ENCODE measurements at regions not wholly inside any gene's neighbourhood (a gene's known extent, or its start where the extent isn't known, plus 50 kb on each side); places are given as distances from the start of the nearest gene placed in this dataset.
"Not testable (repeated sequence)": the region's sequence is repeated elsewhere in the genome, so short reads cannot be mapped to it uniquely, and the experiment has no call there.

DNA sequence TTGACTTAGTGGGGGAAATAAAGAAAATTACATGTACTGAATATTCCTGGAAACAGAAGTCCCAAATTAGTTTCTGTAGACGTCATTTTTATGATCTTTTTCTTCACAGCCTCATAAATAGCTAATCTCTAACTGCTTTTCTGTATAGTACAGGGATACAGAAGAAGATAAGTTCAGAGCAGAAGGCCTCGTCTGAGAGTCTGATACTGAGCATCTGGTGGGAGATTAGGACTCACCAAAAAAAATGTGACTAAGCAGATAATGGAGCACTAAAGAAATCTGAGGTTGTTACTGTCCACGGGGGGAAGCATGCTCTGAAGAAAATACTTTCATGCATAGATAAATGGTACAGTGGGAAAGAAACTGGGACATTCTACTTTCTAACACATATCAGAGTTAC, 115.3 kb upstream of the TRPC5 start:
- 30 to 38% (median 33%) methylated on average over 3 of the region's 3 CpGs for WGBS, 4 donors
- TF ChIP-seq POLR2A (IDR thresholded peaks at IDR 0.05), result no peak
- TF ChIP-seq, protein P1, sequence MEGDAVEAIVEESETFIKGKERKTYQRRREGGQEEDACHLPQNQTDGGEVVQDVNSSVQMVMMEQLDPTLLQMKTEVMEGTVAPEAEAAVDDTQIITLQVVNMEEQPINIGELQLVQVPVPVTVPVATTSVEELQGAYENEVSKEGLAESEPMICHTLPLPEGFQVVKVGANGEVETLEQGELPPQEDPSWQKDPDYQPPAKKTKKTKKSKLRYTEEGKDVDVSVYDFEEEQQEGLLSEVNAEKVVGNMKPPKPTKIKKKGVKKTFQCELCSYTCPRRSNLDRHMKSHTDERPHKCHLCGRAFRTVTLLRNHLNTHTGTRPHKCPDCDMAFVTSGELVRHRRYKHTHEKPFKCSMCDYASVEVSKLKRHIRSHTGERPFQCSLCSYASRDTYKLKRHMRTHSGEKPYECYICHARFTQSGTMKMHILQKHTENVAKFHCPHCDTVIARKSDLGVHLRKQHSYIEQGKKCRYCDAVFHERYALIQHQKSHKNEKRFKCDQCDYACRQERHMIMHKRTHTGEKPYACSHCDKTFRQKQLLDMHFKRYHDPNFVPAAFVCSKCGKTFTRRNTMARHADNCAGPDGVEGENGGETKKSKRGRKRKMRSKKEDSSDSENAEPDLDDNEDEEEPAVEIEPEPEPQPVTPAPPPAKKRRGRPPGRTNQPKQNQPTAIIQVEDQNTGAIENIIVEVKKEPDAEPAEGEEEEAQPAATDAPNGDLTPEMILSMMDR (IDR thresholded peaks at IDR 0.05), result no peak

DNA sequence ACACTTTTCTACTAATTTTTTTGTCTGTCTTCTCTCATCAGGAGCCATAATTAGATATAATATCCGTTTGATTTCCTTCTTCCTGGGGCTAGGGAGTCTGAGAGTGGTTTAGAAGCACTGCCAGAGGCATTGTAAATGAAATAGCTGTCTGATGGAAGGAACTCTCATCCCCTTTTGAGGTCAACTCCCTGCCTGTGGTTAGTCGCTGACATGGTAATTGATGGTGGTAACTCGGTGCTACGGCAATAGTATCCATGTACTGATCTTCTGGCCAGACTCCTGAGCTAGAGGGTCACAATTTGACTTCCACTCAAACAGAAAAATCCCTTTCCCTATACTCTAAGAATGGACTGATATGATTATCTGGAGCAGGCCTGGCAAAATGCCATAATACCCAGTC, 108.1 kb upstream of the TRPC5 start:
- ATAC-seq, result no peak
- 47 to 57% (median 54%) methylated on average over 4 of the region's 4 CpGs for WGBS, 4 donors
- H3K27ac ChIP-seq, result no peak overlapping the region

More for the DNA sequence above, 115.3 kb upstream of the TRPC5 start:
- ATAC-seq (no peak), DNase-seq (no peak)
- Histone ChIP-seq H3K36me3 (no peaks in the 10 kb centered on the region), H3K4me3 (no peak overlapping the region), H3K27ac (no peak overlapping the region), H3K9me3 (no peaks in the 10 kb centered on the region), H3K4me1 (no peaks in the 10 kb centered on the region), H3K27me3 (peaks cover 0 to 8% (median 0%) of the 10 kb centered on the region in 9 donors)
- intact Hi-C loops (cut with DNase I), result no loop called here

DNA sequence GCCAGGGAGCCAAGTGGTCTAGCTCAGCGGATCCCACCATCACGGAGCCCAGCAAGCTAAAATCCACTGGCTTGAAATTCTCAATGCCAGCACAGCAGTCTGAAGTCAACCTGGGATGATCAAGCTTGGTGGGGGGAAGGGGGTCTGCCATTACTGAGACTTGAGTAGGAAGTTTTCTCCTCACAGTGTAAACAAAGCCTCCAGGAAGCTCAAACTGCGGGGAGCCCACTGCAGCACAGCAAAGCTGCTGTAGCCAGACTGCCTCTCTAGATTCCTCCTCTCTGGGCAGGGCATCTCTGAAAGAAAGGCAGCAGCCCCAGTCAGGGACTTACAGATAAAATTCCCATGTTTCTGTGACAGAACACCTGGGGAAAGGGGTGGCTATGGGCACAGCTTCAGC, 98.8 kb upstream of the TRPC5 start:
- H3K36me3 ChIP-seq; H3K4me1 ChIP-seq; H3K4me3 ChIP-seq; intact Hi-C loops (cut with DNase I); H3K27ac ChIP-seq; DNase-seq; H3K27me3 ChIP-seq; H3K9me3 ChIP-seq; ATAC-seq: not testable (repeated sequence)
- WGBS, 4 donors, result 0 to 84% (median 75%) methylated on average over 1 to 3 of the region's 3 CpGs

More for the DNA sequence above, 108.1 kb upstream of the TRPC5 start:
- Histone ChIP-seq H3K36me3 (no peaks in the 10 kb centered on the region), H3K4me3 (no peak overlapping the region), H3K27me3 (peaks cover 0 to 8% (median 0%) of the 10 kb centered on the region in 9 donors), H3K9me3 (no peaks in the 10 kb centered on the region), H3K4me1 (no peaks in the 10 kb centered on the region)
- intact Hi-C loops (cut with DNase I), result no loop called here
- no peak for TF ChIP-seq POLR2A (IDR thresholded peaks at IDR 0.05)
- TF ChIP-seq, protein P1 (IDR thresholded peaks at IDR 0.05), result no peak
- DNase-seq, result no peak

DNA sequence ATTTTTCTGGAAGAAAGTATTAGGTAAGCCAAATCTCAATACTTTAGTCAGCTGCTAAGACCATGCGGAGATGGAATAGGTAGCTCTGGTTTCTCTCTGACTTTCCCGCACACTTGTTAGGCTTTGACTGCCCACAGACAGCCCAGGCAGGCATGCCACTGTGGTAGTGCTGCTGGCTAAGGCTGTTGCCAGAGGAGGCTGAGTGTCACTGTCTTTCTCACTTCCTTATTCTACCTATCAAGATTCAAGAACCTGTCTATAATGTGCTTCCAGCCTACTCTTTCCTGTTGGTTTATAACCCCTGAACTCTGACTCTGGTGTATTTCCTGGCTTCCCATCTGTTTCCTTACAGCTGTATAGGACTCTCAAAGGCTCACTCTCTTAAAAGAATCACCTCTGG, 81.8 kb upstream of the TRPC5 start:
- ATAC-seq (no peak), DNase-seq (no peak)
- Histone ChIP-seq H3K9me3 (peaks cover 0 to under 1% (median 0%) of the 10 kb centered on the region in 12 donors), H3K4me3 (no peak overlapping the region), H3K27me3 (peaks cover 0 to 13% (median 0%) of the 10 kb centered on the region in 9 donors), H3K36me3 (no peaks in the 10 kb centered on the region), H3K4me1 (no peaks in the 10 kb centered on the region), H3K27ac (no peak overlapping the region)
- intact Hi-C loops (cut with DNase I), result no loop called here
- TF ChIP-seq POLR2A (IDR thresholded peaks at IDR 0.05), result no peak
- WGBS, 4 donors, result 89 to 98% (median 96%) methylated on average over 2 of the region's 2 CpGs

DNA sequence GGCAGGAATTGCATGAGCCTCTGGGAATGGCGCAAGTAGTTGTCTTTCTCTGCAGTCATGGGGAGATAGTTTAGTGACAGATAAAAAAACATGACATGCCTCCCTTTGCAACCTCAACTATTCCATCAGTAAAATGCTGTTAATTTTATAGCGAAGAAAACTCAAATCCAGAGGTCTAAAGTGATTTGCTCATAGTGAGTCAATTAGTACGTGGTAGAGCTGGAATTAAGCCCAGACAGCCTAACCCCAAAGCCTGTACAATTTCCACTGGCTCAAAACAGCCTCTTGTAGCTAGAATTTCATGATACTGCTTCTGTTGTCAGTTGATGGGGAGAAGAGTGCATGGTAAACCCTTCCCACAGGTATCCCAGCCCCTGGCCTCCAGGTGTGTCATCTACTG, 81.3 kb upstream of the TRPC5 start:
- Histone ChIP-seq H3K27ac (no peak overlapping the region), H3K4me3 (no peak overlapping the region), H3K27me3 (peaks cover 0 to 13% (median 0%) of the 10 kb centered on the region in 9 donors), H3K9me3 (no peaks in the 10 kb centered on the region), H3K36me3 (no peaks in the 10 kb centered on the region), H3K4me1 (no peaks in the 10 kb centered on the region)
- DNase-seq (no peak), ATAC-seq (no peak)
- 45 to 70% (median 58%) methylated on average over 3 of the region's 3 CpGs for WGBS, 4 donors
- intact Hi-C loops (cut with DNase I), result no loop called here
- no peak for TF ChIP-seq POLR2A (IDR thresholded peaks at IDR 0.05)
- TF ChIP-seq, protein P1 (IDR thresholded peaks at IDR 0.05), result no peak
